Uterus (tissue), 2 donors: ENCODE measurements at regions not wholly inside any gene's neighbourhood (a gene's known extent, or its start where the extent isn't known, plus 50 kb on each side); places are given as distances from the start of the nearest gene placed in this dataset.

Experiments used
- POLR2A ChIP-seq, 2 donors: fragments of 450-650 bp; IDR thresholded peaks; one replicate each; pipeline ENCODE4 v1.6.1; 2016; ENCODE audit warnings: antibody characterized with exemption in 2 of 2, mild to moderate bottlenecking in 1 of 2, moderate library complexity in 1 of 2
- TF ChIP-seq, protein P1 (sequence below), 4 experiments: fragments of 200-600 bp in 2 of 4; fragments of 450-650 bp in 2 of 4; sonication (generic) in 2 of 4; IDR thresholded peaks; one replicate each; pipeline ENCODE4 v1.5.1; 2016 to 2019; ENCODE audit warnings: antibody characterized with exemption in 4 of 4, mild to moderate bottlenecking in 2 of 4, moderate library complexity in 1 of 4

DNA sequence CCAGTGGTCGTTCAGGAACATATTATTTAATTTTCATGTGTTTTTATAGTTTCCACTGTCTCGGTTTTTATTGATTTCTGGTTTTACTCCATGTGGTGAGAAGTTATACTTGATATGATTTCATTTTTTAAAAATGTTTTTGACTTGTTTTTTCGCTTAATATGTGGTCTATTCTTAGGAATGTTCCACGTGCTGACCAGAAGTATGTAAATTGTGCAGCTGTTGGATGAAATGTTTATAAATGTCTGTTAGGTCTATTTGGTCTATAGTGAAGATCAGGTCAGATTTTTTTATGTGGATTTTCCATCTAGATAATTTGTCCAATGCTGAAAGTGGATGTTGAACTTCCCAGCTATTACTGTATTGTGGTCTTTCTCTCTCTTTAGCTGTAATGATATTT lies 433.8 kb upstream of the MIS18BP1 start:
- TF ChIP-seq, protein P1, sequence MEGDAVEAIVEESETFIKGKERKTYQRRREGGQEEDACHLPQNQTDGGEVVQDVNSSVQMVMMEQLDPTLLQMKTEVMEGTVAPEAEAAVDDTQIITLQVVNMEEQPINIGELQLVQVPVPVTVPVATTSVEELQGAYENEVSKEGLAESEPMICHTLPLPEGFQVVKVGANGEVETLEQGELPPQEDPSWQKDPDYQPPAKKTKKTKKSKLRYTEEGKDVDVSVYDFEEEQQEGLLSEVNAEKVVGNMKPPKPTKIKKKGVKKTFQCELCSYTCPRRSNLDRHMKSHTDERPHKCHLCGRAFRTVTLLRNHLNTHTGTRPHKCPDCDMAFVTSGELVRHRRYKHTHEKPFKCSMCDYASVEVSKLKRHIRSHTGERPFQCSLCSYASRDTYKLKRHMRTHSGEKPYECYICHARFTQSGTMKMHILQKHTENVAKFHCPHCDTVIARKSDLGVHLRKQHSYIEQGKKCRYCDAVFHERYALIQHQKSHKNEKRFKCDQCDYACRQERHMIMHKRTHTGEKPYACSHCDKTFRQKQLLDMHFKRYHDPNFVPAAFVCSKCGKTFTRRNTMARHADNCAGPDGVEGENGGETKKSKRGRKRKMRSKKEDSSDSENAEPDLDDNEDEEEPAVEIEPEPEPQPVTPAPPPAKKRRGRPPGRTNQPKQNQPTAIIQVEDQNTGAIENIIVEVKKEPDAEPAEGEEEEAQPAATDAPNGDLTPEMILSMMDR (IDR thresholded peaks at IDR 0.05): no peak
- no peak for TF ChIP-seq POLR2A (IDR thresholded peaks at IDR 0.05)
